GM21619 (cell line): ENCODE measurements at regions not wholly inside any gene's neighbourhood (a gene's known extent, or its start where the extent isn't known, plus 50 kb on each side); places are given as distances from the start of the nearest gene placed in this dataset.
"Not testable (repeated sequence)": the region's sequence is repeated elsewhere in the genome, so short reads cannot be mapped to it uniquely, and the experiment has no call there.

Experiments used
- ATAC-seq: cut with Tn5 transposase; IDR thresholded peaks from one replicate; pipeline ENCODE4 v1.9.1; 2021; ENCODE audit not compliant: unreplicated experiment

GRCh38 chr4:131098976-131099375 is 2003.0 kb downstream of the C4orf33 start:
- no peak for ATAC-seq

- ATAC-seq, result no peak
Observed at GRCh38 chr4:131113273-131113672, 2017.3 kb downstream of the C4orf33 start.

DNA sequence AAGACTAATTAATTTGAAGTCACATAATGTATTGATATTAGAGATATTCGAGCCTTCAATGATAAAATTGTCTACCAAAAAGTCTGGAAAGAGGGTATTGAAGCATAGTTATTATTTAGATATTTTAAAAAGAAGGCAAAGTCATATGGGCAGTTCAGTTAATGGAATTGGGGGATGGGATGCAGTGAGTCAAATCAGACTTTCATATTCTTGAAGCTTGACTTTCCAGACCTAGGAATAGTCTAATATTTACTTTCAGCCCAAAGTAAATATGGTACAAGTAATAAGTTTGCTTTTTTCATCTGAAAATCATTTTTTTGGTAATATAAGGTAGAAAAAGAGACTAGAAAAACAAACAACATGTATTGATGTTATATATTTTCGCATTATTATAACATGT is 2017.8 kb downstream of the C4orf33 start:
- ATAC-seq, result no peak

DNA sequence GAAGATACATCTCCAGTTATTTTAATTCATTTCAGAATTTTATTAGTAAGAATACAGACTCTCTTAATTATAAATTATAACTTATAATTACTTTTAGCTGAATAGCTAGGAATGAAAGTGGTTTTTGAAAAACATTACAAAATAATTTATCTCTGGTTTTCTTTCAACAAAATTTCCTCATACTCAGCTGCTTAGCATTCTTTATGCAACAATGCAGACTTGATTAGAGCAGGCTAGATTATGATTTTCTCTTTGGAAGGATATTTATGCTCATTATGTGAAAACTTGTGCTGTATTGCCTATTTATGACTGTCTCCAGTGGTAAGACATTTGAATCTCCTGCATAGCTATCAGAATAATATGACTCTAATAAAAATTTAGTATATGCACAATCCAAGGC is 2023.7 kb downstream of the C4orf33 start:
- ATAC-seq, result no peak

- ATAC-seq, result no peak
Observed at GRCh38 chr4:131137196-131137595, 2011.9 kb upstream of the PCDH10 start.

DNA sequence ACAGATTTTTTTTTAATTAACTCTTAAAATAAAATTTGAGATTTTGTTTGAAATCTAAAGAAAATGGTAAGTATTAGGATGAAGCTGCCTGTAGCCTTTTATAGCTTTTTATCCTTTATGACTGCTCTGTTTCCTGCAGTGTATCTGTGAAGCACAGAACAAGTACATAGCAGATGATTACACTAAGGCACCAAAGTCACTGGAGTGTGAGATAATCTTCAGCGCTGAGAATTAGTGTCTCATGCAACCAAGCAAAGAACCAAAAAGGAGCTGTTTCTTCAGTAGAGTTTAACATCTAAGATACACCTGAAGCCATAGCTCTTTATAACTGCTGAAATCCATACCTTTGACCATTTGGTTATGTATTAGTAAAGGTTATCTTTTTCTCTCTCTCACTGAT is 1989.8 kb upstream of the PCDH10 start:
- no peak for ATAC-seq

DNA sequence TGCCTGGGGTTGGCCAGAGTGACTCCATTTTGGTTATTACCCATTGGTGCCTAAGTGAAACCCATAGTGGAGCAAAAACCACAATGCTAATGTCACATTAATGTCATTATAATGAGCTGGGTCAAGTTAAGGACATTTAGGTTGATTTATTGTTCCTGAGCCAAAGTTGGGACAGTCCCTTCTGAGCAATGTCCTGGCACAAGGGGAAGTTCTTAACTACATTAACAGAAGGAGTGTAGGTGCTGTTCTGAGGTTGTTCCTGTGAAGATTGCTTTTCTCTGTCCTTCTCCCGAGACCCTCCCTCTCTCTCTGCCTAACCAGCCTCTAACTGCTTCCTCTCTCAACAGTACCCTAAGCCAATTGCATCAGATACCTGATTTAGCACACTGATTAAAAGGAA is 1956.8 kb upstream of the PCDH10 start:
- ATAC-seq, result no peak

- no peak for ATAC-seq
Observed at GRCh38 chr4:131207589-131207988, 1941.5 kb upstream of the PCDH10 start.

DNA sequence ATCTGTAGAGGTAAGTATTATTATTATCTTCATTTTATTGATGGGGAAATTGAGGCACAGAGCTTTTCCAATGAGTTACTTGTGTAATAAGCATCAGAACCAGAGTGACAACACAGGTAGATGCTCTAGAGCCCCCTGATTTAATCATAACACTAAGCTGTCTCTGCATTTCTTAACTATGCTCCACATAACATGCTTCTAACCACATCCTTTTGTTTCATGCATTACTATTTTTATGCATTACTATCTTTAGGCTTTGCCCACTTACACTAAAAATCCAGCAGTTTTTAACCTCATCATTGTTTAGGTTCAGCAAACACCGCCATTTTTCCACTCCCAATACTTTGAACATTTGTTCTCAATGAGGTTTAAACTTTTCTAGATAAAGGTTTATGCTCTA is 1900.8 kb upstream of the PCDH10 start:
- no peak for ATAC-seq

DNA sequence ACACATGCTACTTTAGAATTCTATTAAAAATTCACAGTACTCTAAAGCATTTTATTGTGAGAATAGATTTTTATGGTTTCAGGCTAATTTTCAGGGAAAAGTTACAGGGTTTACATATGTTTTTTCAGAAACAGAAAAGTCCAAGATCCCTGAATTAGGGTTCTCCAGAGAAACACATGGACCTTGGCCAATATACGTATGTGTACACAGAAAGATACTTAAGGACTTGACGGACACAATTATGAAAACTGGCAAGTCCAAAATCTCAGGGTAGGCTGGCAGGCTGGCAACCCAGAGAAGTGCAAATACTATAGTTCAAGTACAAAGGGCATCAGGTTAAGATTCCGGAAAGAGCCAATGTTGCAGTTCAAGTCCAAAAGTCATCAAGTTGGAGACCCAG is 1897.8 kb upstream of the PCDH10 start:
- no peak for ATAC-seq

DNA sequence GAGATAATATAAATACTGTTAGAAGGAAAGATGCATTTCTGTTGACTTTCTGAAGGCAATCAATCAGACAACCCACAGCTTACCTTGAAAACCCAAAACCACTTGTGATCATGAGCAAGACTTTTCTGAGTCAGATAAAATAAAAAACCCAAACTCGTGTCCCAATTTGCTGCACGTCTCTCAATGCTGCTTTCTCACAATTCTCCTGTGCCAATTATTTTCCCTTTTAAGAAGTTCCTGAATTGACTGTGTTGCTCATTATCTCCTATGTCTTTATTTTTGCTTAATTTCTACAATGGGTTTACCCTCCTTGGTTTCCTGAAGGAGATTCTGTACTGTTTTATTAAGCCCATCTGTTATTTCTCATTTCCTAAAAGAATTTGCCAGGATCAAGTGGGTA is 1891.9 kb upstream of the PCDH10 start:
- no peak for ATAC-seq

- ATAC-seq, result no peak
Observed at GRCh38 chr4:131258361-131258760, 1890.7 kb upstream of the PCDH10 start.

- ATAC-seq, result no peak
Observed at GRCh38 chr4:131288441-131288840, 1860.7 kb upstream of the PCDH10 start.

DNA sequence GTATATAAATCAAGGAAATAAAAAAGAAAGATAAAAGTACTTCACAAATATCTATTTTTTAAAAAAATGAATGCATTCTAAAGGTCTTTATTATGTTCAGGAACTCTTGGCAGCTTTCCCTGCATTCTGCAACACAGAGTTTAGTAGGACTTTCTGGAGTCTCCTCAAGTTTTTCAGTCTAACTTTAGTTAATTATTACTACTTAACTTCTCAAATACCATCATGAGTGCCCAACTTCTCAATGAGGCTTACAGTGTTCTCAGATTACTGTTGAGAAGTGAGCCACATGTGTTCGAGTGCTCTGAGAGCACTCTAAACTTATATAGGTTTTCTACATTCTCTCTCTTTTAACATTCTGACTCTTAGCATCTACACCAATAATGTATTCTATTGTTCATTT is 1852.9 kb upstream of the PCDH10 start:
- no peak for ATAC-seq

DNA sequence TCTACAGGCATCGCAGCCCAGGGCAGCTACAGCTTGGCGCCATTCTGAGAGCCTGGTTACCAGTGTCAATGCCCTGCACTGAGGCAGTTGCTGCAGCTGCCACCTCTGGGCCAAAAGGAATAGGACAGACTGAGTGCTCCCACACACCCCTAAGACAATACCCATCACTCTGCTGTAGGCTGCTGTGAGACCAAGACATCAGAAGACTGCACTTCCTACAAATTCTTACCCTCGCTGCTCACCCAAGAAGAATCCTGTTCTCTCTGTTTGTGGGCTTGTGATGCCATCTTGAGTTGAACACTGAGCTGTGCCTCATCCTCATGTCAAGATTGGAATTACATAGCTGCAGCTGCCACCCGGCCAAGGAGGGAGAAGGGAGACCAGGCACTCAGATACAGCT is 1847.0 kb upstream of the PCDH10 start:
- ATAC-seq, result no peak

DNA sequence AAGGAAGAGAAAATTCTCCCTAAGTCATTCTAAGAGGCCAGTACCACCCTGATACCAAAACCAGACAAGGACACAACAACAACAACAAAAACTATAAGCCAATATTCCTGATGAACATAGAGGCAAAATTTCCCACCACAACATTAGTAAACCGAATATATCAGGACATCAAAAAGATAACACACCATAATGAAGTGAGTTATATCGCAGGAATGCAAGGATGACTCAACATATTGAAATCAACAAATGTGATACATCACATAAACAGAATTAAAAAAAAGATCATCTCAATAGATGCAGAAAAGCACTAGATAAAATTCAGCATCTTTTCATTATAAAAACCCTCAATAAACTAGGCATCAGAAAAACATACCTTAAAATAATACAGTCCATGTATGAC is 1844.4 kb upstream of the PCDH10 start:
- ATAC-seq, result no peak

GRCh38 chr4:131309628-131310027 is 1839.5 kb upstream of the PCDH10 start:
- no peak for ATAC-seq

DNA sequence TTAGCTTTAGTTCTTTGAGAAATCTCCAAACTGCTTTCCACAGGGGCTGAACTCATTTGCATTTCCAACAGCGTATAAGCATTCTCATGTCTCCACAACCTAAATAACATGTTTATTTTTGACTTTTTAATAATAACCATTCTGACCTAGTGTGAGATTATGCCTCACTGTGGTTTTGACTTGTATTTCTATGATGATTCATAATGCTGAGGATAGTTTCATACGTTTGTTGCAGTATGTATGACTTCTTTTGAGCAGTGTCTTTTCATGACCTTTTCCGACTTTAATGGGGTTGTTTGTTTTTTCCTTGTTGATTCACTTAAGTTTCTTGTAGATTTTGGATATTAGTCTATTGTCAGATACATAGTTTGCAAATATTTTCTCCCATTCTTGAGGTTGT is 1833.0 kb upstream of the PCDH10 start:
- no peak for ATAC-seq

GRCh38 chr4:131337936-131338335 is 1811.2 kb upstream of the PCDH10 start:
- no peak for ATAC-seq

DNA sequence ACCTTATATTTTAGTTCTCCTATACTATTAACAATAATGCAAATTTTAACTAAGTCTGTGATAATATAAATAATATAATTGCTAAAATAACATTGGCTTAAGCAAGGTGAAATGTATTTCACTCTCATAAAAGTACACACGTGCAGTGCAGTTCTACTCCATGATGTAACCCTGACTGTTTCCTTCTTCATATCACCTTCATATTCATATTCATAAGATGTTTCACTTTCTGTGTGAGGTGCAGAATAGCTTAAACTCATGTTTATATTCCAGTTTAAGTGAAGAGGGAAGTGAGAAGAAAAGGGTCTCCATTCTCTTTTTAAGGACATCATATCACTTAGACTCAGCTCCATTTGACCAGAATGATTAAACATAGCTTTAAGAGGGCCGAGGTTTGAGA is 1810.0 kb upstream of the PCDH10 start:
- ATAC-seq, result no peak

DNA sequence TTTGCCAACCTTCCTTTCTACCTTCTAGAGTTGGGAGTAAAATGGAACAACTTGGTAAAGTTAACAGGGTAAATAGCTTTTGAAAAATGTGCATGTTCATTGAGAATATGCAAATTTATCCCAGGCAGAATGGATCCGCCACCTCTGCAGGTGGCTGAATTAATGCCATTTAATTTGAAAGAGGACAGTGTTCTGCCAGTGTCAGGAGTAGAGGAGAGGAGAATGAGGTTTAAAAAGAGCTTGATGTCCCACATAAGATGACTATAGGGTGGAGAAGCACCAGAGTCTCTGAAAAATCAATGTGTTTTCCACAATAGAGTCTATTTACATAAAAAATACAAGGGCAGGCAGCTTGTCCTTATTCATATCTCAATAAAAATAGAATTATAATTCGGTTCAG is 1804.3 kb upstream of the PCDH10 start:
- ATAC-seq, result no peak

DNA sequence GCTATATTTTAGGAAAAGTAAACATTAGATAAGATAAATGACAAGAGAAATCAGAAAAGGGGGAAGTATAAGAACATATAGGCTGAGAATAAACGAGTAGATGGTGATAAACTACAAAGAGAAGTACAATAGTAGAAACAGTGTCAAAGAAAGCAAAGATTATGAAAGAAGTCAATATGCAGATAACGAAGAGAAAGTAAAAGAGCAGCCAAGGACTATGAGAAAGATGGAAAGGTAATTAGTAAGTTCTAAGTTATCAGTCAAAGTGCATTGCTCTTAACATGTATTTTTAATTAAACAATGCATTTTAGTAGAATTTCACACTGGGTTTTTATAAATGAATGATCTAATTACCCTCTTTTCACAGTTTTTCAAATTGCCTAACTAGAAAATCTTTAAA is 1801.3 kb upstream of the PCDH10 start:
- no peak for ATAC-seq

DNA sequence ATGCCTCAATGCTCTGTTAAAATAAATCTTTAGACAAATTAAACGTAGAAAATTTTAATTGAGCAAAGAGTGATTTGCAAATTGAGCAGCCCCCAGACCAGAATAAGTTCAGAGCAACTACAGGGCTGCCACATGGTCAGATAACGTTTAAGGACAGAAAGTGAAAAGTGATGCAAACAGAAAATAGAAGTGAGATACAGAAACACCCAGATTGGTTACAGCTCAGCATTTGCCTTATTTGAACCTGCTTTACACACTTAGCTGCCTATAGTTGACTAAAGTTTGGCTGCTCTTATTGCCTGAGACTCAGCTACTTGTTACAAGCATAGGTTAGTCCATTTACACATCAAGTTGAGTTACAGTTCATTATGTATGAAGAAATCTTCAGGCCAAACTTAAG is 1800.8 kb upstream of the PCDH10 start:
- peak; percentile 86 for ATAC-seq

DNA sequence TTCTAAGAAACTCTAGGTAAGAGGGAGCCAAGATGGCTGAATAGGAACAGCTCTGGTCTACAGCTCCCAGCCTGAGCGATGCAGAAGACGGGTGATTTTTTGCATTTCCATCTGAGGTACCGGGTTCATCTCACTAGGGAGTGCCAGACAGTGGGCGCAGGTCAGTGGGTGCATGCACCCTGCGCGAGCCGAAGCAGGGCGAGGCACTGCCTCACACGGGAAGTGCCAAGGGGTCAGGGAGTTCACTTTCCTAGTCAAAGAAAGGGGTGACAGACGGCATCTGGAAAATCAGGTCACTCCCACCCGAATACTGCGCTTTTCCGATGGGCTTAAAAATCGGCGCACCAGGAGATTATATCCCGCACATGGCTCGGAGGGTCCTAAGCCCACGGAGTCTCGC is 1796.7 kb upstream of the PCDH10 start:
- ATAC-seq, result not testable (repeated sequence)
